Mammary epithelial cell (primary cell): ENCODE measurements at regions not wholly inside any gene's neighbourhood (a gene's known extent, or its start where the extent isn't known, plus 50 kb on each side); places are given as distances from the start of the nearest gene placed in this dataset.

Experiments
- EZH2 ChIP-seq: IDR thresholded peaks from 2 replicates; pipeline ENCODE4 v1.6.1; 2012; ENCODE audit warnings: low read length, inconsistent platforms, borderline replicate concordance
- TF ChIP-seq, protein P1 (sequence below), 2 donors: IDR thresholded peaks in 1 of 2; conservative IDR thresholded peaks in 1 of 2; 2 replicates each; pipeline ENCODE4 v1.5.1; 2011 to 2012; ENCODE audit warnings: inconsistent platforms in 2 of 2, low read length in 2 of 2, mild to moderate bottlenecking in 2 of 2, control low read depth in 1 of 2, low read depth in 1 of 2; ENCODE audit not compliant: insufficient read depth in 1 of 2; ENCODE audit errors: extremely low read depth in 1 of 2

DNA sequence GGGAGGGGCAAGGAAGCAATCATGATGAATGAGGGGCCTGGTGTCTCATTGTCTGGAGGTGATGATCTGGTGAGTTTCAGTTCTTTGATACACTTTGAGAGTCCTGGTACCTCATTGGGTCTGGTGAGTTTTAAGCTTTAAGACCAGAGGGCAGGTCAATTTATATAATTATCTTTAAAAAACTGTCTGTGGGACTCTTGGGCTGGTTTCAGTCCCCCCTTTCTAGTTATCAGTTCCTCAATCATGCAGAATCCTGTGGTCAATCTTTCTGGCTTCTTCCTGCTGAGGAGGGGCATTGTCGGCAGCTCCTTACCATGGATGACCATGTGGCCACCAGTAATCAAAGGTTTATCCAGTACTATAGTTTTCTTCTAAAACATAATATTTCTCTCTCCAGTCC lies 789.1 kb downstream of the PCDH18 start:
- TF ChIP-seq, protein P1, sequence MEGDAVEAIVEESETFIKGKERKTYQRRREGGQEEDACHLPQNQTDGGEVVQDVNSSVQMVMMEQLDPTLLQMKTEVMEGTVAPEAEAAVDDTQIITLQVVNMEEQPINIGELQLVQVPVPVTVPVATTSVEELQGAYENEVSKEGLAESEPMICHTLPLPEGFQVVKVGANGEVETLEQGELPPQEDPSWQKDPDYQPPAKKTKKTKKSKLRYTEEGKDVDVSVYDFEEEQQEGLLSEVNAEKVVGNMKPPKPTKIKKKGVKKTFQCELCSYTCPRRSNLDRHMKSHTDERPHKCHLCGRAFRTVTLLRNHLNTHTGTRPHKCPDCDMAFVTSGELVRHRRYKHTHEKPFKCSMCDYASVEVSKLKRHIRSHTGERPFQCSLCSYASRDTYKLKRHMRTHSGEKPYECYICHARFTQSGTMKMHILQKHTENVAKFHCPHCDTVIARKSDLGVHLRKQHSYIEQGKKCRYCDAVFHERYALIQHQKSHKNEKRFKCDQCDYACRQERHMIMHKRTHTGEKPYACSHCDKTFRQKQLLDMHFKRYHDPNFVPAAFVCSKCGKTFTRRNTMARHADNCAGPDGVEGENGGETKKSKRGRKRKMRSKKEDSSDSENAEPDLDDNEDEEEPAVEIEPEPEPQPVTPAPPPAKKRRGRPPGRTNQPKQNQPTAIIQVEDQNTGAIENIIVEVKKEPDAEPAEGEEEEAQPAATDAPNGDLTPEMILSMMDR (conservative IDR thresholded peaks at IDR 0.05 in 1 of 2, IDR thresholded peaks at IDR 0.05 in 1 of 2; ENCODE audit: extremely low read depth in 1 of 2, insufficient read depth in 1 of 2, low read depth in 1 of 2, low read length in 2 of 2) = no peak
- TF ChIP-seq EZH2 = no peak
